Upper lobe of left lung (tissue), 6 donors: ENCODE measurements at regions not wholly inside any gene's neighbourhood (a gene's known extent, or its start where the extent isn't known, plus 50 kb on each side); places are given as distances from the start of the nearest gene placed in this dataset.

Experiments
- ATAC-seq, 2 donors: fragments of 200-7000 bp; cut with Tn5 transposase; one replicate each; pipeline ENCODE4 v1.9.1; 2022; ENCODE audit warnings: mild to moderate bottlenecking in 2 of 2, moderate library complexity in 2 of 2; ENCODE audit not compliant: low FRiP score in 2 of 2
- DNase-seq, 2 donors: peaks; one replicate each; pipeline ENCODE4 v3.0.0-alpha.2; 2019 to 2020
- H3K27ac ChIP-seq, 4 donors: fragments of 200-600 bp; sonication (generic); one replicate each; pipeline ENCODE4 v1.5.1; 2016 to 2019
- H3K27me3 ChIP-seq, 4 donors: fragments of 200-600 bp; sonication (generic); one replicate each; pipeline ENCODE4 v1.5.1; 2017 to 2019
- H3K36me3 ChIP-seq, 4 donors: fragments of 200-600 bp; sonication (generic); one replicate each; pipeline ENCODE4 v1.5.1; 2016 to 2019
- H3K4me1 ChIP-seq, 4 donors: fragments of 200-600 bp; sonication (generic); one replicate each; pipeline ENCODE4 v1.5.1; 2018 to 2019
- H3K4me3 ChIP-seq, 4 donors: fragments of 200-600 bp; sonication (generic); one replicate each; pipeline ENCODE4 v1.5.1; 2017 to 2019; ENCODE audit warnings: mild to moderate bottlenecking in 2 of 4, moderate library complexity in 1 of 4
- H3K9me3 ChIP-seq, 4 donors: fragments of 200-600 bp; sonication (generic); one replicate each; pipeline ENCODE4 v1.5.1; 2018 to 2019
- CTCF ChIP-seq, 6 experiments: fragments of 450-650 bp in 4 of 6; fragments of 200-600 bp in 2 of 6; sonication (generic) in 2 of 6; IDR thresholded peaks; one replicate each; pipeline ENCODE4 v1.5.1; 2016 to 2019; ENCODE audit warnings: antibody characterized with exemption in 6 of 6
- EP300 ChIP-seq, 4 donors: sonication (generic); formaldehyde crosslinking; IDR thresholded peaks; one replicate each; pipeline ENCODE4 v1.5.1; 2017; ENCODE audit warnings: antibody characterized with exemption in 4 of 4, control low read depth in 2 of 4
- POLR2A ChIP-seq, 4 donors: fragments of 450-650 bp; IDR thresholded peaks; one replicate each; pipeline ENCODE4 v1.5.1; 2016 to 2017; ENCODE audit warnings: antibody characterized with exemption in 4 of 4, mild to moderate bottlenecking in 2 of 4
- POLR2AphosphoS5 ChIP-seq, 2 donors: sonication (generic); formaldehyde crosslinking; IDR thresholded peaks; one replicate each; pipeline ENCODE4 v1.5.1; 2017; ENCODE audit warnings: antibody characterized with exemption in 2 of 2
- WGBS, 2 donors: methylation state at CpG; one replicate each; pipeline ENCODE4 v1.1.5; 2017 to 2018; 5-methylcytosine and 5-hydroxymethylcytosine counted together
- donor health status: DM: no; HTN: no; CAD: no; lungs with moderate emphysema.
- donor health status: DM: no; HTN: yes; CAD: no; lungs with severe emphysema.

- DNase-seq: no peak
Measured at GRCh38 chr10:14405076-14406065, 74.6 kb upstream of the FRMD4A start.

GRCh38 chr10:14403881-14404623, 73.3 kb upstream of the FRMD4A start:
- Histone ChIP-seq H3K27ac (no peak overlapping the region), H3K9me3 (no peaks in the 10 kb centered on the region), H3K4me3 (no peak overlapping the region), H3K36me3 (no peaks in the 10 kb centered on the region), H3K27me3 (no peaks in the 10 kb centered on the region), H3K4me1 (no peaks in the 10 kb centered on the region)
- TF ChIP-seq CTCF (IDR thresholded peaks at IDR 0.05): no peak
- no peak for TF ChIP-seq EP300 (IDR thresholded peaks at IDR 0.05)
- no peak for TF ChIP-seq POLR2AphosphoS5 (IDR thresholded peaks at IDR 0.05)
- no peak for TF ChIP-seq POLR2A (IDR thresholded peaks at IDR 0.05)
- no peak for ATAC-seq
- 77 to 79% methylated on average over 8 of the region's 8 CpGs for WGBS, 2 donors
- no peak for DNase-seq

More at GRCh38 chr10:14405076-14406065, 74.6 kb upstream of the FRMD4A start:
- WGBS, 2 donors: 68 to 69% methylated on average over 17 to 18 of the region's 18 CpGs
- H3K4me3 ChIP-seq: no peak overlapping the region
- H3K27me3 ChIP-seq: no peaks in the 10 kb centered on the region
- H3K27ac ChIP-seq: no peak overlapping the region
- H3K4me1 ChIP-seq: no peaks in the 10 kb centered on the region
- no peaks in the 10 kb centered on the region for H3K36me3 ChIP-seq
- peak in 1 of 2 donors; percentile 23 for ATAC-seq
- no peaks in the 10 kb centered on the region for H3K9me3 ChIP-seq
- TF ChIP-seq CTCF (IDR thresholded peaks at IDR 0.05) (no peak), EP300 (IDR thresholded peaks at IDR 0.05) (no peak), POLR2AphosphoS5 (IDR thresholded peaks at IDR 0.05) (no peak), POLR2A (IDR thresholded peaks at IDR 0.05) (no peak)

- Histone ChIP-seq H3K27ac (no peak overlapping the region), H3K36me3 (no peaks in the 10 kb centered on the region), H3K27me3 (no peaks in the 10 kb centered on the region), H3K9me3 (no peaks in the 10 kb centered on the region), H3K4me3 (no peak overlapping the region), H3K4me1 (no peaks in the 10 kb centered on the region)
- TF ChIP-seq POLR2A (IDR thresholded peaks at IDR 0.05) (no peak), EP300 (IDR thresholded peaks at IDR 0.05) (no peak), POLR2AphosphoS5 (IDR thresholded peaks at IDR 0.05) (no peak), CTCF (IDR thresholded peaks at IDR 0.05) (no peak)
- 64 to 72% methylated on average over 6 of the region's 6 CpGs for WGBS, 2 donors
- DNase-seq (no peak), ATAC-seq (no peak)
Measured at GRCh38 chr10:14403359-14403758, 72.6 kb upstream of the FRMD4A start.

GRCh38 chr10:14399641-14400040, 68.9 kb upstream of the FRMD4A start:
- no peak for ATAC-seq
- WGBS, 2 donors: 94 to 97% methylated on average over 3 of the region's 3 CpGs
- H3K4me1 ChIP-seq: no peaks in the 10 kb centered on the region
- H3K9me3 ChIP-seq: no peaks in the 10 kb centered on the region
- no peak for DNase-seq
- no peaks in the 10 kb centered on the region for H3K36me3 ChIP-seq
- H3K27me3 ChIP-seq: no peaks in the 10 kb centered on the region
- TF ChIP-seq POLR2AphosphoS5 (IDR thresholded peaks at IDR 0.05): no peak
- no peak for TF ChIP-seq EP300 (IDR thresholded peaks at IDR 0.05)
- TF ChIP-seq CTCF (IDR thresholded peaks at IDR 0.05): no peak
- TF ChIP-seq POLR2A (IDR thresholded peaks at IDR 0.05): no peak
- H3K4me3 ChIP-seq: no peak overlapping the region
- H3K27ac ChIP-seq: no peak overlapping the region
